ENCODE measurements at regions not wholly inside any gene's neighbourhood (a gene's known extent, or its start where the extent isn't known, plus 50 kb on each side); places are given as distances from the start of the nearest gene placed in this dataset.

GRCh38 chr12:24078318-24078765 is 128.9 kb upstream of the SOX5 start:
- intact Hi-C loops (cut with micrococcal nuclease) (no loop called here), in situ Hi-C loops (cut with MboI) (no loop called here)
- Histone ChIP-seq H3K9me1 (ENCODE audit: control insufficient read depth, insufficient read depth, low read length) (no peaks in the 10 kb centered on the region), H3K27me3 (ENCODE audit: control insufficient read depth in 2 of 2, insufficient read depth in 2 of 2, low read length in 2 of 2) (no peaks in the 10 kb centered on the region), H3K9ac (ENCODE audit: insufficient read depth in 1 of 2, low read depth in 2 of 2, low read length in 2 of 2) (no peak overlapping the region), H3K4me1 (replicated peaks in 1 of 2; ENCODE audit: control insufficient read depth in 2 of 2, insufficient read depth in 2 of 2, low read length in 2 of 2) (no peaks in the 10 kb centered on the region), H3K79me2 (ENCODE audit: control insufficient read depth, insufficient read depth, low read length) (no peaks in the 10 kb centered on the region), H3K4me2 (ENCODE audit: insufficient read depth, low read length) (no peak overlapping the region), H3K9me3 (replicated peaks; ENCODE audit: control insufficient read depth, insufficient read depth, low read depth, low read length) (no peaks in the 10 kb centered on the region), H3K27ac (ENCODE audit: extremely low read depth, low read depth, low read length) (no peak overlapping the region), H3K4me3 (no peak overlapping the region), H3K36me3 (ENCODE audit: control insufficient read depth, insufficient read depth, low read length) (no peaks in the 10 kb centered on the region), H2AFZ (ENCODE audit: low read depth, low read length) (no peak overlapping the region), H4K20me1 (replicated peaks; ENCODE audit: control insufficient read depth, insufficient read depth, low read length) (no peaks in the 10 kb centered on the region)
- no peak for ATAC-seq
- FAIRE-seq: no peak
- POLR2A ChIA-PET: interaction anchor here (0.9 kb wide), 1 partner anchor 8 kb away, joined by 3 read pairs; no protein-coding TSS in a partner anchor
- no peak for TF ChIP-seq CCNT2 (IDR thresholded peaks at IDR 0.05; ENCODE audit: borderline replicate concordance, extremely low read depth, insufficient read length, low read depth, low read length)
- no peak for TF ChIP-seq NR2C2 (CRISPR knock-in tag; IDR thresholded peaks at IDR 0.05)
- TF ChIP-seq NR2C2 (tag; IDR thresholded peaks at IDR 0.05): no peak
- TF ChIP-seq MEIS2 (IDR thresholded peaks at IDR 0.05; ENCODE audit: partially characterized antibody): peak; percentile 55
- TF ChIP-seq PKNOX1 (IDR thresholded peaks at IDR 0.05): peak; percentile 35; the same call in 1 of the 2 replicates
- no TSS peak for BruUV-seq (replicated peaks)
- peak in 1 of 4 experiments; percentile 11 for DNase-seq (ENCODE audit: extremely low read depth in 1 of 4, low spot score in 3 of 4)
- 0% methylated on average over 1 of the region's 1 CpG for WGBS (ENCODE audit: insufficient coverage, low coverage, missing lambda C conversion rate)
- CTCF ChIA-PET (ENCODE audit: low intra/inter-chr PET ratio): no interaction called here

GRCh38 chr12:24077161-24077560 is 127.7 kb upstream of the SOX5 start:
- in situ Hi-C loops (cut with MboI) (no loop called here), intact Hi-C loops (cut with micrococcal nuclease) (no loop called here)
- H3K9me3 ChIP-seq (replicated peaks; ENCODE audit: control insufficient read depth, insufficient read depth, low read depth, low read length): no peaks in the 10 kb centered on the region
- no peaks in the 10 kb centered on the region for H3K4me1 ChIP-seq (replicated peaks in 1 of 2; ENCODE audit: control insufficient read depth in 2 of 2, insufficient read depth in 2 of 2, low read length in 2 of 2)
- no peaks in the 10 kb centered on the region for H3K9me1 ChIP-seq (ENCODE audit: control insufficient read depth, insufficient read depth, low read length)
- BruUV-seq (replicated peaks): no TSS peak
- peak overlapping the region; percentile 8; the same call in 1 of the 2 replicates for H2AFZ ChIP-seq (ENCODE audit: low read depth, low read length)
- WGBS (ENCODE audit: insufficient coverage, low coverage, missing lambda C conversion rate): 5% methylated on average over 5 of the region's 5 CpGs
- no peak overlapping the region for H3K4me3 ChIP-seq
- FAIRE-seq: no peak
- no peak for ATAC-seq
- no peak for DNase-seq (ENCODE audit: extremely low read depth in 1 of 4, low spot score in 3 of 4)
- CTCF ChIA-PET (ENCODE audit: low intra/inter-chr PET ratio): interaction anchor here (0.7 kb wide), 1 partner anchor 117 kb away, joined by 3 read pairs; no protein-coding TSS in a partner anchor
- no peak overlapping the region for H3K27ac ChIP-seq (ENCODE audit: extremely low read depth, low read depth, low read length)
- POLR2A ChIA-PET: no interaction called here
- no peaks in the 10 kb centered on the region for H3K27me3 ChIP-seq (ENCODE audit: control insufficient read depth in 2 of 2, insufficient read depth in 2 of 2, low read length in 2 of 2)
- no peaks in the 10 kb centered on the region for H4K20me1 ChIP-seq (replicated peaks; ENCODE audit: control insufficient read depth, insufficient read depth, low read length)
- no peak overlapping the region for H3K4me2 ChIP-seq (ENCODE audit: insufficient read depth, low read length)
- H3K9ac ChIP-seq (ENCODE audit: insufficient read depth in 1 of 2, low read depth in 2 of 2, low read length in 2 of 2): no peak overlapping the region
- no peaks in the 10 kb centered on the region for H3K79me2 ChIP-seq (ENCODE audit: control insufficient read depth, insufficient read depth, low read length)
- no peaks in the 10 kb centered on the region for H3K36me3 ChIP-seq (ENCODE audit: control insufficient read depth, insufficient read depth, low read length)
- no peak for TF ChIP-seq E2F4 (CRISPR knock-in tag; IDR thresholded peaks at IDR 0.05; ENCODE audit: low read depth)
- TF ChIP-seq RBM14 (IDR thresholded peaks at IDR 0.05; ENCODE audit: borderline replicate concordance, insufficient read depth, low read depth, low read length): no peak
- no peak for TF ChIP-seq POU5F1 (IDR thresholded peaks at IDR 0.05; ENCODE audit: borderline replicate concordance, low read depth, low read length, partially characterized antibody)
- TF ChIP-seq HMG20A (CRISPR knock-in tag; conservative IDR thresholded peaks at IDR 0.05): no peak
- TF ChIP-seq RFX1 (IDR thresholded peaks at IDR 0.05): no peak
- no peak for TF ChIP-seq GTF2A2 (tag; IDR thresholded peaks at IDR 0.05)
- no peak for TF ChIP-seq ZNF354B (CRISPR knock-in tag; IDR thresholded peaks at IDR 0.05)
- TF ChIP-seq NFIX (CRISPR knock-in tag; IDR thresholded peaks at IDR 0.05; ENCODE audit: low read depth): no peak
- TF ChIP-seq ZNF57 (CRISPR knock-in tag; IDR thresholded peaks at IDR 0.05): no peak
